ENCODE measurements at regions not wholly inside any gene's neighbourhood (a gene's known extent, or its start where the extent isn't known, plus 50 kb on each side); places are given as distances from the start of the nearest gene placed in this dataset.

GRCh38 chr5:173383711-173384110 lies 55.5 kb upstream of the STC2 start:
- no peak for TF ChIP-seq CTCF (IDR thresholded peaks at IDR 0.05; ENCODE audit: insufficient read depth, missing control alignments)
- DNase-seq (ENCODE audit: insufficient read length, low spot score), result no peak
- FAIRE-seq, result no peak

GRCh38 chr5:173378727-173379126 lies 50.5 kb upstream of the STC2 start:
- FAIRE-seq, result no peak
- no peak for DNase-seq (ENCODE audit: insufficient read length, low spot score)
- no peak for TF ChIP-seq CTCF (IDR thresholded peaks at IDR 0.05; ENCODE audit: insufficient read depth, missing control alignments)

All from D721Med (cell line).